CD4-positive, alpha-beta T cell treated with Interleukin-21 for 1 hour (primary cell): ENCODE measurements at regions not wholly inside any gene's neighbourhood (a gene's known extent, or its start where the extent isn't known, plus 50 kb on each side); places are given as distances from the start of the nearest gene placed in this dataset.

Experiments used
- DNase-seq: peaks from one replicate; pipeline ENCODE4 v3.0.0-alpha.2; 2020

DNA sequence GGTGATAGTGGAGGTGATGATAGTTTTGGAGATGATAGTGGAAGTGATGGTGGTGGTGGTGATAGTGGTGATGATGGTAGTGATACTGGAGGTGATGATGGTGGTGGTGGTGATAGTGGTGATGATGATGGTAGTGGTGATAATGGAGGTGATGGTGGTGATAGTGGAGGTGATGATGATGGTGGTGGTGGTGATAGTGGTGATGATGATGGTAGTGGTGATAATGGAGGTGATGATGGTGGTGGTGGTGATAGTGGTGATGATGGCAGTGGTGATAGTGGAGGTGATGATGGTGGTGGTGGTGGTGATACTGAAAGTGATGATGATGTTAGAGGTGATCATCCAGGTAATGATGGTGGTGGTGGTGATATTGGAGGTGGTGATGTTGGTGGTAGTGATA is 570.0 kb upstream of the TMEM132C start:
- DNase-seq: no peak

DNA sequence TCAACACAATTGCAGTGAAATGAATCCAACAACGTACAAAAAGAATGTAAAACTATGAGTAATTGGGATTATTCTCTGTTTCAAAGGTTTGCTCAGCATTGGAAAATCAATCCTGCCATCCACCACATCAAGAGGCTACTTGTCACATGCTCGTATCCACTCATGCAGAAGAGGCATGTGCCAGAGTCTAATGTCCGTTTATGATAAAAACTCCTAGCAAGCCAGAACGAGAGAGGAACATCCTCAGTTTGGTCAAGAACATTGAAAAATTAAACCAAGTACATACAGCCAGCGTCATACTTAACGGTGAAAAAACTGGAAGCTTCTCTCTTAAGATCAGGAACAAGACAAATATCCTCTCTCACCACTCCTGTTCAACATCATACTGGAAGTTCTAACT is 563.9 kb upstream of the TMEM132C start:
- no peak for DNase-seq

DNA sequence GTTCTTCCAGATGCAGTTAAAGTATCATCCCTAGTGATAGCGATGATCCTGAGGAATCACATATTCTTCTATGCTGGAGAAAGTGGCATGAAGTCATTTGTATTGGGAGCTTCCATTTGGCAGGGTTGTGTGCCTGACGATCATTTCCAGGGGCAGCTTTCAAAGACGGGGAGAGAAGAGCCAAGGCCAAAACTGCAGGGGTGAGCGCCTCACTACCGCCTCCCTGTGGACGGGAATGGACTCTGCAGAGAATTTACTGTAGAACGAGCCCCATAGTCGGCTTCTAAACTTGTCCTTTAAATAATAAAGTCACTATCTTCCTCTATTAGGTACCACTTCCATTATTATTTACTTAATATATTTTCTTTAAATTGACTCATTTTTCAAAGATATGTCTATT is 555.9 kb upstream of the TMEM132C start:
- no peak for DNase-seq

DNA sequence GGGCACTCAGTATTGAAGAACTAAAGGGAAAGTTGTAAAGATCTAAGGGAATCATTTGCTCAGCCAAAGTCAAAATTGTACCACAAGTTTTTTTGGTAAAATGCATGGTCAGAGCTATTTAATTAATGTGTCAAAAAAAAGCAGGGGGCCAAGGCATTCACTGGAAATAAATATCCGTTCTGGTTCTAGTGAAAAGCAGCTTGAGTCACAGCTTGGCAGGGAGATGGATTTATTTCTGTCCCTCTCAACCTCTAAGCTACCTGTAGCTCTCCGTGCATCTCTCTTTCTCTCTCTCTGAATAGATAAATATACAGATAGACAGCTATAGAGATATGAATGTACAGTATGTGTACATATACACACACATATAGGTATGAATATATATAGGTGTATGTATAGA is 554.4 kb upstream of the TMEM132C start:
- DNase-seq: no peak

DNA sequence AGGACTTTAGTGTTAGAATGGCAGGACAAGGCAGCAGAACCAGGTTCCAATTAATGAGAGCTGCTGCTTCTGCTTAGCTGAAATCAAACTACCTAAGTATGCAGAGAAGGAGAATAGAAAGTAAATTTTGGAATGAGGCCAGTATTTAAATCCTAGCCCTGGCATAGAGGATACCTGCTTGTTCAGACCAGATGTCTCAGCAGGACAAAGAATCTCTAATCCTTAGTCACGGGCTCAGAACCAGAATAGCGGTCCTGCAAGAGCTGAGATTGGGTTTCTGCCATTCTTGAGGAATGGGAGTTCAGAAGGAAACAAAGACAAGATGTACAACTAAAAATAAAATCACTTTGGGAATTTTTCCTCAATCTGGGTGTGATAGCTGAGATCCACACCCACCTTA is 550.8 kb upstream of the TMEM132C start:
- DNase-seq: no peak

DNA sequence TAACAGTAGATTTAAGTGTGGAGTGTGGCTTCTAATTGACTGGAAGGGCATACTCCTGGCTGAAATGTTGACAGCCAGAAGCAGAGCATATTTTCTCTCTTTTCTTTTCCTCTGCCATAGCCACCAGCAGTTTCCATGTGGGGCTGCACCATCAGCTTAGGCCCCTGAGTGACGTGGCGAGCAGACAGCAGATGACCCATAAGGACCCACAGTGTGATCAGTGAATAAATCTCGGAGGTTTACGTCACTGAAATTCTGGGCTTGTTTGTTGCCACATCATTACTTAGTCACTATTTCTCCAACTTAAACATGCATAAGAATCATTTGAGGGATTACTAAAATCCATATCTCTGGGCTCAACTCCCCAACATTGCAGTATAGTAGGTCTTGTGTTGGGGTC is 549.7 kb upstream of the TMEM132C start:
- DNase-seq: no peak

DNA sequence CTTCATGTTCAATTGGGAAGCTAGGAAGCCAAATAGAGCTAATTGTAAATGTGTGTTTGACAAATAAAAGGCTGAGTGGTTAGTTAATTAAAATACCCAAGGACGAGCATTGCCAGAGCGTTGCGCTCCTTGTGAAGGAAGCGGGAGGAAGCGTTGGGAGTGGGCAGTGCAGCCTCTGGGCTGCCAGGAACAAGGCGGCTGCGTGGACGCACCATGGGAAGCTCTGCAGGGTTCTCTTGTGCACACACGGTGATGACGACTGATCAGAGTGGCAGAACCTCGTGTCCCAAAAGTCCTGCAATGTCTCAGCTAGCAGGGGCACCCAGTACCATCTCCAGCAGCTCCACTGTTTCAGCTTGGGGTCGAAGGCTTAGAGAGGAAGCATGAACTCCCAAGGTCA is 546.6 kb upstream of the TMEM132C start:
- DNase-seq: no peak

DNA sequence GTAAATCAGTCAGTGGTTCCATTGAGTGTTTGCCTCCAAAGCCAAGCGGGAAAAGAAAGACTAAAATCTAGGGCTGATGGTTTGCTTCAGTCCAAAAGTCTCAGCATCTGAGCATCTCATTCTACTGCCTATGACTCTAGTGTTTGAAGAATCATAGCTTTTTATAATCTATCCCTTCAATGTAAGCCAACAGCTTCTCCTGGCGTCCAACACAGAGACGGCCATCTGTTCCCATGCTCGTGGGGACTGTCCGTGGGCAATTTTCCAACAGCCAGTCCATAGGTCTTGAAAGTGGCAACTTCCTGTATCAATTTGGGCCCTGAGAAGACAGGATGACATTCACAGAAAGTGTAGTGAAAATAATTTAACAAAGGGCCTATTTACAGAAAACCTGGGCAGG is 544.4 kb upstream of the TMEM132C start:
- DNase-seq: no peak

DNA sequence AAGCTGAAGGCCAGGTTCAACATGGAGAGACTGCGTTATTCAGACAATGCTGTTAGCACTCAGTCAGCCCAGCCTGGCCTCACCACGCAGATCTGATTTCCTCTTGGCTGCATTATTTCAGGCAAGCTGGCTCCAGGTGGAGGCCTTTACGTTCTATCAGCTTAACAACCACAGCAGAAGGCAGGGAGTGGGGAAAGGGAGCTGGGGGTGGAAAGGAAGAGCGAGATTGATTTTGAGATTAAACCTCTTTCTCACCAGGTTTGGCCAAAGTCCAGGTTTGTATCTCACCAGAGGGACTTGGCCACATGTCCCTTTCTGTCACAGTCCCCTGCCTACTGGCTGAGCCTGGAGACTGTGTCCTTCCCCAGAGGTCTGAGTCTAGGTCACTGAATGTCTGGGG is 543.7 kb upstream of the TMEM132C start:
- DNase-seq: no peak

DNA sequence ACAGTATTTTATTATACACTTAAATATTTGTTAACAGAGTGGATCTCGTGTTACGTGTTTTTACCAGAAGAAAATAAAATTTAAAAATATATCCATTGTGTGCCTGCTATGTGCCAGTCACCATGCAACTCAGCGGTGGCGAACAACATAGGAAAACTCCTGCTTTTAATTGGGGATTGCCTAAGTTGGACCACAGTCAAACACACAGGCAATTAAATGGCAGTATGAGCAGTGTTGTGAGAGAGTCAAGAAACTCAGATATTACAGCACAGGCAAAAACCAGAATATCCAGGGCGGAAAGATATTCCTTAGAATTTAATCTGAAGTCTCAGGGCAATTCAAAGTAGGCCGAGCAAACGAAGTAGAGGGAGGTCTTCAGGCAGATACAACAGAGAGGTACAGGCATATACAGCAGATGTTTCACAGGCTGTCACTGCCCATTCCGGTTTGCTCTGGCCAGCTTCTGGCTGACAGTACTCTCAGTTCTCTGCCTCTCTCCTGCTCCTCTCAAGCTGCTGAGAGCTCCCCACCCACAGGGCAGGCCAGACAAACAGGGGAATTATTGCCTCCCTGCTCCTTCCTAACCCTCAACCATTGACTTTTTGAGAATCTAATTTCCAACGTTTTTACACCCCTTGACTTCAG is 540.2 kb upstream of the TMEM132C start:
- DNase-seq: no peak

DNA sequence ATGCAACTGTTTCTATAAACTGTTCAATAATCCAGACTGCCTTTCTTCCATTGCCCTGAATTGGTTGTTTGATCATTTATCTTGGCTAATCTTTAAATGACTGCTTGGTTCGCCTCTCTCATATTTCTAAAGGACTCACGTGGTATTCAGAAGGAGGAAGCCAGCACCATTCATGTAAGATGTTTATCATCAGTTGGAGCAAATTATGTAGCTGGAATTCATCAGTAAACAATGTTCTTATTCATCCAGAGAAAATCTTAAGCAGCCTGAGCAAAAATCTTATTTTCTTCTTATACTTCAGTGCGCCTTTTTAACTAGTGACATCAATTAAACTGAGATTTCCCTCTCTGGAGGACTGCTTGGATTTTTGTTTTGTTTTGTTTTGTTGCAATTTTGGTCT is 538.7 kb upstream of the TMEM132C start:
- DNase-seq: no peak

DNA sequence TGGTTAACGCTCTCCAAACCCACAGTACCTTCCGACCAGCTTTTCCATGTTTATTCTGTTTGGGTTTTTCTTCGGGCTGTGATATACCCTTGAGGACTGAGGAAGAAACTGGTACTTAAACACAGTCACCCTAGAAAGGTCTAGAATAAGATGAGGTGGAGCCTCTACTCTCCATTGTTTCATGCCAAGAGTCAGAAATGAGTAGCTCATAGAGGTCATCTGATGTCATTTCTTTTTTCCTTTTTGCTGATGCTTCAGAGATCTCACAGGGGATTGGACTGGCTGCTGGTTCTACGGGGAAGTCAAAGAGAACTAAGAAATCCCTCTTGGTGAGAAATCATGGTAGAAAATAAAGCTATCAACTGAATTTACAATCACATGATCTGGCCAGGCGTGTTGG is 538.2 kb upstream of the TMEM132C start:
- no peak for DNase-seq

DNA sequence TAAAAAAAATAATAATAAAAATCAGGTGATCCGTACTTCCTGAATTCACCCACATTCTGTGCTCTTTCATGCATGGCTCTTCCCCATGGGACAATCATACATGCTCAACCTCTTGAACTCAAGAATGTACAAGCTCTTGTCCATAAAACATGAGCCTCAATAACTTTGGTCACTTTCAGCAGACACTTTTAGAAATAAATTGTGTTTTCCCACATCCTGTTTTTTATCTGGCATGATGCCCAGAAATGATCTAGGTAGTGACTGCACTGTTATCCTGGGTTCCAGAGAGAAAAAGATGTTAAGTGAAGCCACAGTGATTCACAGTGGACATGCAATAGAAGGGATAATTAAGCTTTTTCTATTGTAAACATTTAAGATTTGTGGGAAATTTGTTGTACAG is 537.6 kb upstream of the TMEM132C start:
- no peak for DNase-seq

DNA sequence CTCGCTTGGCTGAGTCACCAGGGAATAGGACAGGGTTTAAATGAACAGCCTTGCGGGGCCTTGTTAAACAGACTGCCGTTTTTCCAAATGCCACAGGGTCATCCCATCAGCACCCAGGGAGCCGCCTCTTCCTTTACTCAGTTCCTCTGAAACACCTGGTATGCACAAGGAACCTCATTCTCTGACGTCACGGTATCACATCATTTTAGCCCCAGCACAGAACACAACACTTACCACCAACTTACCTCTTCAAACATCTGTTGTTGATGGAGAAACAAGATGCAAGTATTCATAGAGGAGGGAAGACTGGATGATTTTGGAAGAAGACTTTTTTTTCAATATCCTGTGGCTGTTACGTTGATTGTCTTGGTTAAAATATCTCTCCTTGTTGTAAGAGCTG is 535.3 kb upstream of the TMEM132C start:
- no peak for DNase-seq

DNA sequence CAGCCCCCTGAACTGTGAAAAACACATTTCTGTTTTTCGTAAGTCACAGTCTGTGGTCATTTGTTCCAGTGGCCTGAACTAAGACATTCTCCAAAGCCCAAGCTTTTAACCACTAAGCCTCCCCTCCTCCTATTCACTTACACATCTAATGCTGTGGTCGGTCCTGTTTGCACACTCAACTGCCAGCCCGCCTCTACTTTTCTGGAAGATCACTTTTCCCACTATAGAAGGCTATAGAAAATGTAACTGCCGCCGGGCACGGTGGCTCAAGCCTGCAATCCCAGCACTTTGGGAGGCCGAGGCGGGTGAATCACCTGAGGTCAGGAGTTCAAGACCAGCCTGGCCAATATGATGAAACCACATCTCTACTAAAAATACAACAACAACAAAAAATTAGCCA is 524.7 kb upstream of the TMEM132C start:
- no peak for DNase-seq

DNA sequence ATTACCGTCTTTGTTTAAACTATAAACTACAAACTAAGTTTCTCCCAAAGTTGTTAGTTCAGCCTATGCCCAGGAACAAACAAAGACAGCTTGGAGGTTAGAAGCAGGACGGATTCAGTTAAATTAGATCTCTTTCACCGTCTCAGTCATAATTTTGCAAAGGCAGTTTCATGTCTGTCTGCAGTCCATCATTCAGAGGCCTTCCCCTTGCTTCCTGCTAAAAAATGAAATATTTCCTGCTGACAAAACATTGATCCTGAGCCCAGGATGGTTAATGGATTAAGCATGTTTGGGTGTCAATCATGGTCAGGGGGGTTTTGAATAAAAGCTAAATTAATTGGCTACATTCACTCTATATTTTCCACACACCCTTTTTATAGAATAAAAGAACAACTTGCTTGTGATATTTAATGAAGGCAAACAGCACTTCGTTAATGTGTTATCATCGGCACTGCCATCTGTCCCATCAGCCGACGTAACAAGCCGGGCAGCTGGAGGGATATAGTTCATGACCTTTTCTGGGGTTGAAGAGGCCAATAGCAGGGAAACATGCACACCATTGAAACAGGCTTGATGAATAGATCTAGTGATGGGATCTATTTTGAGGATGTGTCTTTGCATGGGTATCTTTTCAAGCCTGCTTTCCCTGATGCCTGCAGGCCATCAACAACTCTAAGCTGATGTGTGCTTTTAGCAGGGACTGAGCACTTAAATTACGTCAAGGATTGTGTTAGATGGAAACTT is 521.3 kb upstream of the TMEM132C start:
- DNase-seq: no peak

DNA sequence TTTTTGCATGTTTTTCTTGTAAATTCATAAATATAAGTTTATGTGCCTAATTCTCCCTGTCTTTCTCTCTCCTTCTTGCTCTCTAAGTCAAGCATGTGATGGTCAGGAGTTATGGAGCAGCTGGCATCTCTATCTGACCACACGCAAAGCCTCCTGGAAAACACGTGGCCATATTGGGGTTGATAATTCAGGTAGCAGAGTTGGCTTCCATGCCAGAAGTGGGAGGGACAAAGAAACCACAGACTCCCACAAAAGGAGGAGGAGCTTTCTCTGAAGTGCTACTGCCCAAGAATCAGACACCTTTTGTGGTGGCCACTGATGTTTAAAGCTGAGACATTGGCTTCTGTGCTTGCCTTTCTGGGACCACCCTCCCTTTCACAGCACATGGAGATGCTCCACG is 517.6 kb upstream of the TMEM132C start:
- DNase-seq: no peak

DNA sequence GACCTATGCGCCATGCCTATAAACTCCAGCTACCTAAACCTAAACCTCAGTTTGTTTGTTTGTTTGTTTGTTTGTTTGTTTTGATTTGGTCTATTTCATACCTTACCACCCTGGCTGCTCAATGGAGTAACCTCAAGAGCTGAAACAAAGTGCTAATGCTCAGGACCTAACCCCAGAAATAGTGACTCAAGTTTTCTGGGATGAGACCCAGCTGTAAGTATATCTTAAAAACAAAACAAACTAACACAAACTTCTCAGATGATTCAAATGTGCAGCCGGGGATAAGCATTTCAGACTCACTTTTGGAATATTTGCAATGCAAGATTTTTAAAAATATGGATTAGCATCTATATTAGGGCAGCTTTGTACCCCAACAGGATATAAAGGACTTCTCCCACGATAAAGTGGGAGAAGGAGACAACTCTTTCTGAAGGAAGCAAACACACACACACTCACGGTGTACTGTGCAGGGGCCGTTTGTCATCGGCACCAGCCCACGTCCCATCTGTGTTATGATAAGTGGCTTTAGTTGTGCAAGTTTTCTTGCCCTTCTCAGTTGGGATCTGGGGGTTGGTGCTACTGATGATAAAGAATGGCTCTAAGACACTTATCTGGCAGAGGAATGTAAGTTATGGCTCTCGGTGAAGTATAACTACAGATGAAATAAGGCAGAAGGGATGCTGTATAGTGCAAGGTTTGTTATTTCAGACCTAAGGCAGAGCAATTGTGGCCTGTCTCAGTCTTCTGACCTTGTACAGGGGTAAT is 516.7 kb upstream of the TMEM132C start:
- no peak for DNase-seq

DNA sequence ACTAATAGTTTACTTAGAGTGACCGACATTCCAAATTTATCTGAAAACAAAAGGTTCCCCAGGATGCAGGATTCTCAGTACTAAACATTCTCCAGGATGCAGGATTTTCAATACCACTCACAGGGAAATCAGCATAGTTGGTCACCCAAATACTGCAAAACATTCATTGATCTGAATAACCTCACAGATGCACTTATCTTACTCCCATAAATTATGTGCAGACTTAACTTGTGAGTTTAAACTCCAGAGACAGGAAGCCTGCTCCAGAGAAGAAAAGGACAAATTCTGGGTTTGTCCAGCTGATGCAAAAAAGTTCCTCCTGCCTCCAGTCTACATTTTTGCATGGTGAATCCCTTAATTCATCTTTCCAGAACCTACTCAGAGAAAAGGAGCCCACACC is 514.2 kb upstream of the TMEM132C start:
- no peak for DNase-seq

DNA sequence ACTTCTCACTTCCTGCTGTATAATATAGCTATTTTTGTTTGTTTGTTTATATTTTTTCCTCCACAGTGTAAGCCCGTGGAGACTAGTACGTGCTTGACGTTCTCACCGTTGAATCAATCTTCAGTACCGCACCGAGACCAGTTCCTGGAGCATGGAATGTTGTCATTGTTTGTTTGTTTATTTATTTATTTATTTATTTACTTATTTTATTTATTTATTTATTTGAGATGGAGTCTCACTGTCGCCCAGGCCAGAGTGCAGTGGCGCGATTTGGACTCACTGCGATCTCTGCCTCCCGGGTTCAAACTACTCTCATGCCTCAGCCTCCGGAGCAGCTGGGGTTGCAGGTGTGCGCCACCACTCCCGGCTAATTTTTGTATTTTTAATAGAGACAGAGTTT is 506.6 kb upstream of the TMEM132C start:
- DNase-seq: no peak

DNA sequence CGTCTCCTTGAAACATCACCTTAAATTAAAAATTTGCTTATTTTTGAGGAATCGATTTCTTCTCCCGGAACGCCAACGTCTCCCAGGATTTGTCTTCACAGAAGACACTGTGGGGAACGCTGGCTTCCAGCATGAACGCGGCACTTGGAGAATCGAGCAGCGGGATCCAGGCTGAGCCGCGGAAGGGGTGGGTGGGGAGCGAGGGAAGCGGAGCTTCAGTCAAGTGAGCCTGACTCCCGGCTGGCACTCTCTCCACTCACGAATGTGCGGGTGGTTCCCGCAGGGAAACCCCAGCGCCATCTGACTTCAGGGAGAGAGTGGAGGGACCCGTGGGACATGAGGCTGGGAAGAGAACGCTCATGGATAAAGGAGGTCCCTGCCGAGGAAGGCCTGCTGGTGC is 506.0 kb upstream of the TMEM132C start:
- DNase-seq: no peak

DNA sequence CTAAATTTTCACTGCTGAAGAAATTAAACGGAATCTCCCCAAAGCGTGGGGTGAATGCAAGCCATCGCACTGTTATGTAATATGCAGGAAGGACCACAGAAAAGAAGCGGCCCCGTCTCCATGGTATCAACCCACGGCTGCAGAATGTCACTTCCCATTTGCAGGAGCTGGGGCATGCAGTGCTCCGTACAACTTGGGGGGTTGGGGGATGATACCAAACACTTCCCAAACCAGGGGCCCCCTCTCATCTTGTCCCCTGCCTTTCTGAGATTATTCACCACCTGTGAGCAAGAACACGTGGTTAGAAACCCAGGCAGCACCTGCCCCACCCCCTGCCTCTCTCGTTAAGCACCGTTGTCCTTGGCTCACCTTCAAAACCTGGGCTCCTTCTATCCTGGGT is 505.1 kb upstream of the TMEM132C start:
- no peak for DNase-seq

DNA sequence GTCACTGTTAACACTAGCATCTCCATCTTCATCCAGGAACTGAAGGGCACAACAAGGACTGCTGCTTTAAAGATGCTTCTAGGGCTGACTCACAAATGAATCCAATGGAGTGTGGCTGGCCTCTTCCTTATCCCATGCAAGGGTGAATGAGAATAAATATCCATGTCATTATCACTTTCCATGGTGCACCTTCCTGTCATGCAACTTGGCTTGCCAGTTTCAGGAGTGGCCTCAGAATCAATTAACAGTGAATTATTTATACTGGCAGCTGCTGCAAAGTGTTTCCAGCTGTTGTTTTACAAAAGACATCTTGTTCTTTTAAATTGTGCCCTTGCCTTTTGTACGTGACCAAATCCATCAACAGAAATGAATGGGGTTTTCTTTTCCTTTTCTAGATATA is 499.3 kb upstream of the TMEM132C start:
- no peak for DNase-seq

DNA sequence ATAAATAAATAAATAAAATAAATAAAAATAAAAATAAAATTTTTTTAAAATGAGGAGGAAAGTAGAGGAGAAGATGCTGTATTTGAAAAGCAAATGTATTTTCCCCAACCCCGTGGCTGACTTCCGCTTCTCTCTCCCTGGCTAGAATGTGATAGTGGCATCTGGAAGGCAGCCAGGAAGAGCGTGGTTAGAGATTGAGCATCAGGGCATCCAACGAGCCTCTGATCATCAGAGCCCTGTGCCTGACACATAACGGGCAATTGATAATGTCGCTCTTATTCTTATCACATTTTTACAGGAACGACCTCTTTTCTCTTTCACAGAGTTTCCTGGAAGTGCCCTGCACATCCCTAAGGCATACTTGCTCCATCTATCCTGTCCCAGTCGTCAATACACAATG is 496.9 kb upstream of the TMEM132C start:
- no peak for DNase-seq
